Liver (tissue), 7 donors: ENCODE measurements at regions not wholly inside any gene's neighbourhood (a gene's known extent, or its start where the extent isn't known, plus 50 kb on each side); places are given as distances from the start of the nearest gene placed in this dataset.

ENCODE experiments used
- DNase-seq: peaks from one replicate; pipeline ENCODE4 v3.0.0-alpha.2; 2017; ENCODE audit warnings: low spot score
- H3K27ac ChIP-seq, 2 donors: one replicate each; pipeline ENCODE4 v1.7.0; 2013; ENCODE audit warnings: inconsistent platforms in 2 of 2, low read length in 2 of 2, control low read depth in 1 of 2, low read depth in 1 of 2, mild to moderate bottlenecking in 1 of 2
- H3K27me3 ChIP-seq, 4 donors: one replicate each; pipeline versions ENCODE4 v1.6.1 to v1.7.0; 2013; ENCODE audit warnings: low read length in 3 of 4, inconsistent platforms in 1 of 4, mild to moderate bottlenecking in 1 of 4, moderate library complexity in 1 of 4; ENCODE audit not compliant: control insufficient read depth in 4 of 4, insufficient read depth in 4 of 4
- H3K36me3 ChIP-seq, 4 donors: one replicate each; pipeline versions ENCODE4 v1.6.1 to v1.7.0; 2013; ENCODE audit warnings: low read length in 3 of 4, mild to moderate bottlenecking in 3 of 4, low read depth in 1 of 4, moderate library complexity in 1 of 4; ENCODE audit not compliant: control insufficient read depth in 4 of 4, insufficient read depth in 3 of 4
- H3K4me1 ChIP-seq, 4 donors: one replicate each; pipeline versions ENCODE4 v1.6.1 to v1.7.0; 2013; ENCODE audit warnings: low read length in 3 of 4, mild to moderate bottlenecking in 3 of 4, moderate library complexity in 1 of 4; ENCODE audit not compliant: control insufficient read depth in 4 of 4, insufficient read depth in 4 of 4
- H3K4me3 ChIP-seq, 3 donors: one replicate each; pipeline versions ENCODE4 v1.6.1 to v1.7.0; 2013; ENCODE audit warnings: low read length in 3 of 3, control low read depth in 1 of 3, low read depth in 1 of 3, mild to moderate bottlenecking in 1 of 3
- H3K9ac ChIP-seq, 2 donors: one replicate each; pipeline ENCODE4 v1.7.0; 2013; ENCODE audit warnings: low read length in 2 of 2, mild to moderate bottlenecking in 2 of 2, moderate library complexity in 2 of 2, control low read depth in 1 of 2, low read depth in 1 of 2
- H3K9me3 ChIP-seq, 4 donors: one replicate each; pipeline versions ENCODE4 v1.6.1 to v1.7.0; 2013; ENCODE audit warnings: low read length in 3 of 4; ENCODE audit not compliant: control insufficient read depth in 4 of 4
- ATF3 ChIP-seq: IDR thresholded peaks from 2 replicates; pipeline ENCODE4 v1.6.1; 2016; ENCODE audit warnings: antibody characterized with exemption
- EGR1 ChIP-seq, 2 donors: IDR thresholded peaks; 2 replicates each; pipeline ENCODE4 v1.6.1; 2016 to 2018; ENCODE audit warnings: antibody characterized with exemption in 2 of 2, low read depth in 2 of 2
- FOXA1 ChIP-seq: IDR thresholded peaks from 2 replicates; pipeline ENCODE4 v1.6.1; 2016; ENCODE audit warnings: antibody characterized with exemption
- GABPA ChIP-seq, 2 donors: IDR thresholded peaks in 1 of 2; conservative IDR thresholded peaks in 1 of 2; 2 replicates each; pipeline ENCODE4 v1.6.1; 2016; ENCODE audit warnings: antibody characterized with exemption in 2 of 2, mild to moderate bottlenecking in 1 of 2, moderate library complexity in 1 of 2
- HNF4A ChIP-seq, 2 donors: conservative IDR thresholded peaks; 2 replicates each; pipeline ENCODE4 v1.6.1; 2016; ENCODE audit warnings: antibody characterized with exemption in 2 of 2, mild to moderate bottlenecking in 2 of 2
- HNF4G ChIP-seq: IDR thresholded peaks from 2 replicates; pipeline ENCODE4 v1.6.1; 2016; ENCODE audit warnings: antibody characterized with exemption
- JUND ChIP-seq, 2 donors: IDR thresholded peaks; 2 replicates each; pipeline ENCODE4 v1.6.1; 2016; ENCODE audit warnings: antibody characterized with exemption in 2 of 2
- MAX ChIP-seq: IDR thresholded peaks from 2 replicates; pipeline ENCODE4 v1.6.1; 2016; ENCODE audit warnings: antibody characterized with exemption
- NR2F2 ChIP-seq: IDR thresholded peaks from 2 replicates; pipeline ENCODE4 v1.6.1; 2016; ENCODE audit warnings: antibody characterized with exemption
- RAD21 ChIP-seq, 2 donors: IDR thresholded peaks; 2 replicates each; pipeline ENCODE4 v1.6.1; 2016; ENCODE audit warnings: antibody characterized with exemption in 2 of 2, mild to moderate bottlenecking in 2 of 2
- REST ChIP-seq: IDR thresholded peaks from 2 replicates; pipeline ENCODE4 v1.6.1; 2016; ENCODE audit warnings: antibody characterized with exemption, mild to moderate bottlenecking
- RXRA ChIP-seq, 2 donors: IDR thresholded peaks; 2 replicates each; pipeline ENCODE4 v1.6.1; 2017 to 2018; ENCODE audit warnings: antibody characterized with exemption in 2 of 2, mild to moderate bottlenecking in 1 of 2
- SP1 ChIP-seq: IDR thresholded peaks from 2 replicates; pipeline ENCODE4 v1.6.1; 2018; ENCODE audit warnings: antibody characterized with exemption, mild to moderate bottlenecking
- TAF1 ChIP-seq: conservative IDR thresholded peaks from 2 replicates; pipeline ENCODE4 v1.6.1; 2016; ENCODE audit warnings: antibody characterized with exemption, mild to moderate bottlenecking
- YY1 ChIP-seq: IDR thresholded peaks from 2 replicates; pipeline ENCODE4 v1.6.1; 2016; ENCODE audit warnings: antibody characterized with exemption, mild to moderate bottlenecking
- ZBTB33 ChIP-seq: IDR thresholded peaks from 2 replicates; pipeline ENCODE4 v1.6.1; 2016; ENCODE audit warnings: antibody characterized with exemption
- WGBS: extraction: QIAGEN DNeasy Blood & Tissue Kit; methylation state at CpG from one replicate; pipeline ENCODE4 v1.1.7; 2013; 5-methylcytosine and 5-hydroxymethylcytosine counted together
- donor health status: healthy.
- donor health status: healthy.
- donor health status: healthy.
- donor health status: healthy.

- TF ChIP-seq REST (no peak), RXRA (IDR thresholded peaks at IDR 0.05) (no peak), MAX (no peak)
Observed at GRCh38 chr10:21388589-21388988, 136.9 kb downstream of the SKIDA1 start (continued).

GRCh38 chr10:21387868-21388267 is 137.6 kb downstream of the SKIDA1 start:
- TF ChIP-seq NR2F2, result no peak
- no peak for TF ChIP-seq SP1
- TF ChIP-seq ZBTB33, result no peak
- no peak overlapping the region for H3K9ac ChIP-seq
- 85% methylated on average over 11 of the region's 11 CpGs for WGBS
- no peaks in the 10 kb centered on the region for H3K9me3 ChIP-seq
- no peaks in the 10 kb centered on the region for H3K4me1 ChIP-seq
- no peak overlapping the region for H3K4me3 ChIP-seq
- no peaks in the 10 kb centered on the region for H3K36me3 ChIP-seq
- H3K27ac ChIP-seq, result no peak overlapping the region
- H3K27me3 ChIP-seq, result no peaks in the 10 kb centered on the region
- no peak for DNase-seq

GRCh38 chr10:21385996-21386585 is 139.4 kb downstream of the SKIDA1 start:
- H3K27ac ChIP-seq, result no peak overlapping the region
- no peak for DNase-seq
- no peak overlapping the region for H3K9ac ChIP-seq
- H3K4me1 ChIP-seq, result no peaks in the 10 kb centered on the region
- no peaks in the 10 kb centered on the region for H3K36me3 ChIP-seq
- WGBS, result 85% methylated on average over 5 of the region's 5 CpGs
- no peaks in the 10 kb centered on the region for H3K27me3 ChIP-seq
- H3K4me3 ChIP-seq, result no peak overlapping the region
- H3K9me3 ChIP-seq, result no peaks in the 10 kb centered on the region
- TF ChIP-seq GABPA (IDR thresholded peaks at IDR 0.05 in 1 of 2, conservative IDR thresholded peaks at IDR 0.05 in 1 of 2) (no peak), FOXA1 (no peak), SP1 (no peak), MAX (no peak), ATF3 (no peak), HNF4G (no peak), JUND (IDR thresholded peaks at IDR 0.05) (no peak), NR2F2 (no peak), RXRA (IDR thresholded peaks at IDR 0.05) (no peak), EGR1 (IDR thresholded peaks at IDR 0.05; ENCODE audit: low read depth in 2 of 2) (no peak), RAD21 (IDR thresholded peaks at IDR 0.05) (no peak), TAF1 (no peak), HNF4A (conservative IDR thresholded peaks at IDR 0.05) (no peak), REST (no peak), YY1 (no peak), ZBTB33 (no peak)
